HPDE6-E6E7 (cell line): ENCODE measurements at regions not wholly inside any gene's neighbourhood (a gene's known extent, or its start where the extent isn't known, plus 50 kb on each side); places are given as distances from the start of the nearest gene placed in this dataset.
"Not testable (repeated sequence)": the region's sequence is repeated elsewhere in the genome, so short reads cannot be mapped to it uniquely, and the experiment has no call there.

Experiments used
- DNase-seq: peaks from one replicate; pipeline ENCODE4 v3.0.0; 2011; ENCODE audit warnings: missing footprints; ENCODE audit errors: extremely low spot score

- DNase-seq, result no peak
These were observed 64.7 kb downstream of the DHCR7 start for GRCh38 chr11:71383461-71383860.

DNA sequence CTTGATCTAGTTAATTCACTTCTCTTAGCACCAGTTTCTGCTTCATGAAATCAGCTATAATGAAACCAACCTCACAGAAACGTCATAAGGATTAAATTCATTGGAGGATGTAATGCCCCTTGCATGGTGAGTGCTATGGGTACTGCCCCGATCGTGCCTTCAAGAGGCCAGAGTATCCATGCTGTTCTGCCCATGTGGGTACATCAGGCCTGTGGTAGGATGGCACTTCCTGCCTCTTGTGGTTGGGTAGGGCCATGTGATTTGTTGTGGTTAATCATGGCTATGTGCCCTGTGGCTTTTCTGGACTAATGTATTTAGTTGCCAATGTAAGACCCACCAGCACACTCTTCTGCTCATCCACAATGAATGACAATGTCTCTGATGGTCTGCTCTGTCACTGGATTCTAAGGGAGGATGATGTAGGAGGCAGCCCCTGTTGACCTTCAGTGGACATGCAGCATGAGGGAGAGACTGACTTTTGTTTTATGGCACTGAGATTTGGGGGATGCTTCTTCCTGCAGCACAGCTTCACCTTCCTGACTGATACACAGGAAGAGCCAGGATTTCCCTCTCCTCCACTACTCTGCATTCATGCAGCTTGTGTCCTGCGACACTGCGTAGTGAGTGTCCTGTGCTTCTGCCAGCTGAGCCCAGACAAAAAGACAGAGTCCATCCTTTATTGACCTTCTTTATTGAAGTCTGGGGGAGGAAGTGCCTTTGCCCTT is 66.2 kb downstream of the DHCR7 start:
- DNase-seq, result no peak

GRCh38 chr11:71379701-71380100 is 68.5 kb downstream of the DHCR7 start:
- no peak for DNase-seq

DNA sequence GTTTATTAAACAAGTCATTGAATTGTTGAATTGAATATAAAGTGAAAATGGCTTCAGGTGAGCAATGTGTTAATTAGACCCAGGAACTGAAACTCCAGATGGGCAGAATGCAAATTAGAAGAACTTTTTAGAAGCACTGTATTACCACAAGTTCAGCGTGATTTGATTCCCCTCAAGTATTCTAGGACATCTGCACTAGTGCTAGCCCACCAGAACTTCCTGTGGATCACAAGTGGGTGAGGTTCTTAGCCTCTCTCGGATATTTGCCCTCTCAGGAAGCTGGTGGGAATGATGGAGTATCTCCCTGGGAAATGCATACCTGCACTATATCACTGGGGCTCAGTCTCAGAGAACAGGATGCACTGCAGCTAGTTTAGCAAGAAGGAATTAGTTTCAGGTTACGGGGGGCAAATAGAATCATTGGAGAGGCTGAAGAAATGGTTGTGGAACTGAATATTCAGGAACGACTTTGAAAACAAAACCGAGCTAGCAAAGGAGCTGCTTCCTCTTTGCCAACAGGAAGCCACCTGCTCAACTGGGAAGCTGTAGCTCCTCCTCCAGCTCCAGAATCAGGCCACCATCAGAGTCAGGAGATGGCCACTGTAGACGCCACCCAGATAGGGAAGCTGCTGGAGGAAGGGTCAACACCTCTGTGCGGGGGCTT is 74.3 kb downstream of the DHCR7 start:
- DNase-seq, result no peak

DNA sequence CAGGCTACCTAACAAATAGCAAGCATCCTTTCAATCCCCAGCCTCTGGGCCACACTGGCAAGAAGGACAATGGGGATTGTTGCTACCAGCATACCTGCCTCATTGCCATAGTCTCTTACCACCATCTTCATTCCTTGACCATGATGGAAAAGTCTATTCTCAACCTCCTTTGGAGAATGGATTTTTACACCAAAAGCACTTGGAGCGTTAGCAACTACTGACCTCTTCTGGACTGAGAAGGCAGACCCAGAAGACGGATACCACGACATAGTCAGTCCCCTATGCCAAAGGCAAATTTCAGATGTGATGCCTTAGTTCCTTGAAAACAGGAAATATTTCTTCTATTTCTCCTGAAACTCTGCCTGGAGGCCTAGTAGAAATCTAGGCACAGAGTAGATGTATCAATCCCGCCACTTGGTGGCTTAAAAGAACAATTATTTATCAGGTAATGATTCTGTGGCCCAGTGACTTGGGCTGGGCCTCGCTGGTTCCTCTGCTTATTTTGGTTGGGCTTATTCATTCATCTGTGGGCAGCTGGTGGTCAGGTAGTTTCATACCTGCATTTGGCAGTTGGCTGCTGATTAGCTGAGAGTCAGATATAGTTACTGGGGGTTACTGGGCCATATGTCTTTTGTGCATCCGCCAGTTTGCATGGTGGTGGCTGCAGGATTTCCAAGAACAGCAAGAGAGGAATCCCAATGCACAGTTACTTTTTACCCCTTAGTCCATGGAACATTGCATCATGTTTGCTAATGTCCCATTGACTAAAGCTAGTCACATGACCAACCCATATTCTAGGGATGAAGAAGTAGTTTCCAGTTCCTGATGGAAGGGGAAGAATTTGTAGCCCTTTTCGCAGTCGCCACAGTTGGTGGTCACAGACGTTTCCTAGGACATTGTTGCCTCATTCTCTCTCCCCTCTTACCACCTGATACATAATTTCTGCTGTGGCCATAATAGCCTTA is 75.2 kb downstream of the DHCR7 start:
- peak; percentile 34 for DNase-seq

DNA sequence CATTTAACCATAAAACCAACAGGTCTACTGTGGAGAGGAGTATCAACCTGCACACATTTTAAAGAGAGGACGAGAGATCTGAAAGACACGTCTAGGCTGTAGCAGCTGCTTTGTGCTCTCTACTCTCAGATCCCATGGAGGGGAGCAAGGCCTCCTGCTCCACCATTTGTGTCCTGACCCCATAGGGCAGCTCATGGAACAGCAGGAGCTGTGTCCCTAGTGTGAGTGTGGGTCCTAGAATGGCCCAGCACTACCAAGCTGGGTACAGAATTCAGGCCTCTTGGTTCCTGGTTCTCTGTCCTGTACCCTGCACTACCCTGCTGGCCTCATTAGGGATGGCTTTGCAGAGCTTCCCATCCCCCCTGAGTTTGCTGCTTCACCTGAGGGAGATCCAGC is 76.5 kb downstream of the DHCR7 start:
- no peak for DNase-seq

DNA sequence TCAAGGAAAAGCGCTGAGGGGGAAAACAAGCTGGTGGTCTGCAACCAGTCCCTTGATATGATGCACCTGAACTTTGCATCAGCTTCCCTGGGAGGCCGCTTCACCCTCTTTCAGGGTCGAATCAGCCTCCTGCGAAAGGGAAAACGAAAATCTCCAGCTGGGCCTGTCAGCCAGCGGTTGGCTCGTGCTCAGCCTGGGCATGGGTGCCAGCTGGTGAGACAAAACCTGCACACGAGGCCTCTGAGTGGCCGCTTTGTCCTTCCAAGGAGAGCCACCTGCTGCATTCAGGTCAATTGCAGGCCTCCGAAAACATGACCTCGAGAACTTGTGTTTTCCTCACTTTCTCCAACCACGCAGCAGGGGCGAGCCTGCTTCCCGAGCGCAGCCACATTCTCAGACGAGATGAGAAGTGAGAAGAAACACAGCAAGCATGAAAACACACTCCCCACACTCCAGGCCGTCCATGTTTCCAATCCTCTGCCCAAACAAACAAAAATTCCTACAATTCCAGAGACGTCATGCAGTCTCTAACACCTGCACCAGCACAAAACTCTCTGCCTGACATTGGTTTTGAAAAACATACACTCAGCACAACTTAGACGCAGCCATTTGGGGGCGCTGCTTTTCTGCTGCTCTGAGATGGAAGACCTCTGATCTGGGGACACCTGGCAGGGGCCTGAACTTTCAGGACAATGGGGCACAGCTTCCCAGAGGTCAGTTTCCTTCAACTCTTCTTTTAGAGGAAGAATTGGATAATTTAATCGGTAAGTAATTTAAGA is 77.1 kb downstream of the DHCR7 start:
- DNase-seq, result no peak

DNA sequence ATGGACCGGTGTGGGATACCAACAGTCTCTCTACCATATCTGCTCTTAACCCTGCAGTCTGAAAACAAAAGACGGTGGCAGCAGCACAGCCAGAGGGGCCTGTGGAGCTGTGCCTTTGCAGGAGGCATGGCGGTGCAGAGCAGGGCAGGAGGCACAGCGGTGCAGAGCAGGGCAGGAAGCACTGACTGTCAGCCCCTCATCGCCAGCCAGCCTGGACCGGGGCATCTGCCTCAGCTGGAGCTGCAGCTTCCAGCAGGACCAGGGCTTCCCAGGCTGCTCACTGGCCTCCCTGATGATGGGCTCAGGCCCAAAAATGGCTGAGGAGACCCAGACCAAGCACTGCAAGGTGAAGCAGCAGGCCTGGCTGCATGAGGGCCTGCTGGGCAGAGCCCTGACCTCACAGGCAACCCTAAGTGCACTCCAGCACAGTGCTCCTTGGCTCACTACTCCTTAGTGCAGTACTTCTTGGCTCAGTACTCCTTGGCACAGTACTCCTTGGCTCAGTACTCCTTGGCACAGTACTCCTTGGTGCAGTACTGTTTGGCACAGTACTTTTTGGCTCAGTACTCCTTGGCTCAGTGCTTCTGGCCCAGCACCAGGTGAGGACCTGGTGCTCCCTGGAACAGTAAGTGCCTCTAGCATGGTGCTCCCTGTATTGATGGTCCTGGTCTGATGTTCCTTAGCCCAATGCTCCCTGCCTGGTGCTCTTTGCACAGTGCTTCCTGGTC is 78.0 kb downstream of the DHCR7 start:
- DNase-seq, result no peak

GRCh38 chr11:71369411-71369810 is 78.8 kb downstream of the DHCR7 start:
- DNase-seq, result no peak

- no peak for DNase-seq
These were observed 79.2 kb downstream of the DHCR7 start for GRCh38 chr11:71368966-71369365.

- DNase-seq, result no peak
These were observed 80.4 kb downstream of the DHCR7 start for GRCh38 chr11:71367756-71368155.

GRCh38 chr11:71367276-71367675 is 80.9 kb downstream of the DHCR7 start:
- DNase-seq, result not testable (repeated sequence)

DNA sequence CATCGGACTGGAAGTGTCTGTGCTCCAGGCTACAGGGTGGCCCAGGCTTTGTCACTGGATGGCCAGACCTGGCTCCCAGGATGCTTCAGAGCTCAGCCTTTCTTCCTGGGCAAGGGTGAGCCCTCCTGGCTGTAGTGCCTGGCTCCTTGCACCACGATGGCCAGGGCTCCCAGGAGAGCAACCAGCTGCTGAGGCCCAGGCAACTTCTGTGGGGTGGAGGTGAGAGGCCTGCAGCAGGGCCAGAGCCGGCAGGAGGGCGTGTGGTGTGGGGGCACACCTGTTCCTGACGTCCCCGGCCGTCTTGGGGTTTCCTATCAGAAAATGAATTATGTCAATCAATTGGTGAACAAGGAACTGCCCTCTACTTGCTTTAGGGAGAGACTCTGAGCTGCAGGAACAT is 82.1 kb downstream of the DHCR7 start:
- no peak for DNase-seq

GRCh38 chr11:71365626-71366025 is 82.6 kb downstream of the DHCR7 start:
- DNase-seq, result no peak

- DNase-seq, result no peak
These were observed 83.4 kb downstream of the DHCR7 start for GRCh38 chr11:71364806-71365205.

- no peak for DNase-seq
These were observed 84.0 kb downstream of the DHCR7 start for GRCh38 chr11:71364176-71364671.

GRCh38 chr11:71363721-71364120 is 84.5 kb downstream of the DHCR7 start:
- no peak for DNase-seq

GRCh38 chr11:71358963-71359567 is 89.1 kb downstream of the DHCR7 start:
- no peak for DNase-seq

- no peak for DNase-seq
These were observed 90.0 kb downstream of the DHCR7 start for GRCh38 chr11:71358122-71358728.

- no peak for DNase-seq
These were observed 90.8 kb downstream of the DHCR7 start for GRCh38 chr11:71357414-71357813.
